Keratinocyte (primary cell): ENCODE measurements at regions not wholly inside any gene's neighbourhood (a gene's known extent, or its start where the extent isn't known, plus 50 kb on each side); places are given as distances from the start of the nearest gene placed in this dataset.

Experiments used
- DNase-seq: peaks from one replicate; pipeline ENCODE4 v3.0.0-alpha.2; 2011; ENCODE audit warnings: low read depth, missing footprints, low spot score
- FAIRE-seq: peaks from 2 replicates; lab custom pipeline; 2011; peaks lifted over from hg19 to GRCh38; lab: Jason Lieb, UNC
- H2AFZ ChIP-seq: 2 replicates; pipeline ENCODE4 v1.6.0; 2012; ENCODE audit warnings: low read length, control low read depth, inconsistent platforms; ENCODE audit not compliant: control insufficient read depth
- H3K27ac ChIP-seq: 2 replicates; pipeline ENCODE4 v1.5.1; 2011; ENCODE audit warnings: low read length; ENCODE audit not compliant: control insufficient read depth, insufficient read depth
- H3K27me3 ChIP-seq: 3 replicates; pipeline ENCODE4 v1.6.0; 2011; ENCODE audit warnings: low read length; ENCODE audit not compliant: control insufficient read depth, insufficient read depth; ENCODE audit errors: extremely low read depth
- H3K36me3 ChIP-seq, 2 experiments: 2 replicates in 1 of 2; 3 replicates in 1 of 2; pipeline ENCODE4 v1.5.1; 2011; ENCODE audit warnings: low read length in 2 of 2, mild to moderate bottlenecking in 1 of 2; ENCODE audit not compliant: control insufficient read depth in 2 of 2, insufficient read depth in 2 of 2; ENCODE audit errors: extremely low read depth in 1 of 2
- H3K4me1 ChIP-seq: 3 replicates; pipeline ENCODE4 v1.5.1; 2011; ENCODE audit warnings: low read length; ENCODE audit not compliant: control insufficient read depth, insufficient read depth; ENCODE audit errors: extremely low read depth
- H3K4me2 ChIP-seq: 3 replicates; pipeline ENCODE4 v1.6.0; 2011; ENCODE audit warnings: low read depth, low read length; ENCODE audit not compliant: control insufficient read depth, insufficient read depth; ENCODE audit errors: extremely low read depth
- H3K4me3 ChIP-seq, 3 experiments: fragments of 200-600 bp in 1 of 3; sonication (generic) in 1 of 3; 2 replicates in 2 of 3; 3 replicates in 1 of 3; pipeline ENCODE4 v1.5.1; 2011 to 2016; ENCODE audit warnings: low read length in 3 of 3, mild to moderate bottlenecking in 3 of 3, control low read depth in 2 of 3, inconsistent platforms in 1 of 3, low read depth in 1 of 3, mixed read lengths in 1 of 3, mixed run types in 1 of 3, moderate library complexity in 1 of 3; ENCODE audit not compliant: control insufficient read depth in 2 of 3, insufficient read depth in 2 of 3; ENCODE audit errors: extremely low read depth in 1 of 3
- H3K79me2 ChIP-seq: 2 replicates; pipeline ENCODE4 v1.6.0; 2012; ENCODE audit warnings: low read length; ENCODE audit not compliant: control insufficient read depth, insufficient read depth
- H3K9ac ChIP-seq: 3 replicates; pipeline ENCODE4 v1.6.0; 2011; ENCODE audit warnings: low read length; ENCODE audit not compliant: control insufficient read depth, insufficient read depth; ENCODE audit errors: extremely low read depth
- H3K9me1 ChIP-seq: 3 replicates; pipeline ENCODE4 v1.6.0; 2011; ENCODE audit warnings: low read length; ENCODE audit not compliant: control insufficient read depth, insufficient read depth; ENCODE audit errors: extremely low read depth
- H3K9me3 ChIP-seq: 2 replicates; pipeline ENCODE4 v1.5.1; 2012; ENCODE audit warnings: low read depth, low read length; ENCODE audit not compliant: control insufficient read depth
- H4K20me1 ChIP-seq: 3 replicates; pipeline ENCODE4 v1.6.0; 2011; ENCODE audit warnings: low read length; ENCODE audit not compliant: control insufficient read depth, insufficient read depth; ENCODE audit errors: extremely low read depth
- CTCF ChIP-seq, 3 experiments: IDR thresholded peaks in 1 of 3; conservative IDR thresholded peaks in 1 of 3; optimal IDR thresholded peaks in 1 of 3; 2 replicates in 2 of 3; 3 replicates in 1 of 3; pipeline versions ENCODE3 to v1.5.1; 2011; ENCODE audit warnings: low read length in 3 of 3, mild to moderate bottlenecking in 3 of 3, moderate library complexity in 2 of 3, control low read depth in 1 of 3, inconsistent platforms in 1 of 3; ENCODE audit not compliant: insufficient read depth in 2 of 3; ENCODE audit errors: extremely low read depth in 1 of 3
- EZH2 ChIP-seq: IDR thresholded peaks from one replicate; pipeline ENCODE4 v1.6.1; 2012; ENCODE audit warnings: inconsistent platforms, mild to moderate bottlenecking, low read length, moderate library complexity
- dilution Hi-C: fragments of 300-500 bp; cut with MboI; formaldehyde crosslinking; loops from one replicate; pipeline ENCODE4 v1.7.0; 2020; ENCODE audit warnings: low sequenced_read_pairs; ENCODE audit not compliant: extremely low pct_ligation_motif_present

- Histone ChIP-seq H3K4me2 (no peak overlapping the region), H3K27ac (no peak overlapping the region), H3K4me1 (no peaks in the 10 kb centered on the region), H3K27me3 (no peaks in the 10 kb centered on the region), H4K20me1 (no peaks in the 10 kb centered on the region), H3K9me1 (no peaks in the 10 kb centered on the region), H3K9ac (no peak overlapping the region), H3K79me2 (no peaks in the 10 kb centered on the region), H3K4me3 (no peak overlapping the region), H3K36me3 (no peaks in the 10 kb centered on the region), H2AFZ (no peak overlapping the region), H3K9me3 (peaks cover 4% of the 10 kb centered on the region)
- dilution Hi-C loops: no loop called here
- TF ChIP-seq EZH2 (no peak), CTCF (optimal IDR thresholded peaks at IDR 0.05 in 1 of 3, IDR thresholded peaks at IDR 0.05 in 1 of 3, conservative IDR thresholded peaks at IDR 0.05 in 1 of 3; ENCODE audit: extremely low read depth in 1 of 3, insufficient read depth in 2 of 3, low read length in 3 of 3) (no peak)
- FAIRE-seq (no peak), DNase-seq (no peak)
Observed at GRCh38 chr11:119545978-119546915, 123.3 kb upstream of the THY1 start.

- no peak for DNase-seq
- Histone ChIP-seq H3K4me1 (no peaks in the 10 kb centered on the region), H3K9ac (no peak overlapping the region), H3K36me3 (no peaks in the 10 kb centered on the region), H3K4me2 (no peak overlapping the region), H3K27ac (no peak overlapping the region), H3K4me3 (no peak overlapping the region), H3K9me3 (no peaks in the 10 kb centered on the region), H2AFZ (no peak overlapping the region), H3K79me2 (no peaks in the 10 kb centered on the region), H3K9me1 (no peaks in the 10 kb centered on the region), H3K27me3 (peaks cover 13% of the 10 kb centered on the region), H4K20me1 (no peaks in the 10 kb centered on the region)
- TF ChIP-seq CTCF (optimal IDR thresholded peaks at IDR 0.05 in 1 of 3, IDR thresholded peaks at IDR 0.05 in 1 of 3, conservative IDR thresholded peaks at IDR 0.05 in 1 of 3; ENCODE audit: extremely low read depth in 1 of 3, insufficient read depth in 2 of 3, low read length in 3 of 3) (no peak), EZH2 (no peak)
- FAIRE-seq: no peak
- dilution Hi-C loops: no loop called here
Observed at GRCh38 chr11:119540370-119541125, 117.6 kb upstream of the THY1 start.
